ENCODE measurements at regions not wholly inside any gene's neighbourhood (a gene's known extent, or its start where the extent isn't known, plus 50 kb on each side); places are given as distances from the start of the nearest gene placed in this dataset.

- Mint-ChIP-seq H3K27me3 (ENCODE audit: unreplicated experiment) (peaks cover 3% of the 10 kb centered on the region), H3K9me3 (ENCODE audit: unreplicated experiment) (no peaks in the 10 kb centered on the region), H3K4me3 (ENCODE audit: unreplicated experiment) (no peak overlapping the region), H3K27ac (ENCODE audit: unreplicated experiment) (no peak overlapping the region), H3K36me3 (ENCODE audit: low read depth, unreplicated experiment) (no peaks in the 10 kb centered on the region), H3K4me1 (ENCODE audit: unreplicated experiment) (no peaks in the 10 kb centered on the region)
- no peak for DNase-seq (ENCODE audit: low spot score)
- TF ChIP-seq, protein P1, sequence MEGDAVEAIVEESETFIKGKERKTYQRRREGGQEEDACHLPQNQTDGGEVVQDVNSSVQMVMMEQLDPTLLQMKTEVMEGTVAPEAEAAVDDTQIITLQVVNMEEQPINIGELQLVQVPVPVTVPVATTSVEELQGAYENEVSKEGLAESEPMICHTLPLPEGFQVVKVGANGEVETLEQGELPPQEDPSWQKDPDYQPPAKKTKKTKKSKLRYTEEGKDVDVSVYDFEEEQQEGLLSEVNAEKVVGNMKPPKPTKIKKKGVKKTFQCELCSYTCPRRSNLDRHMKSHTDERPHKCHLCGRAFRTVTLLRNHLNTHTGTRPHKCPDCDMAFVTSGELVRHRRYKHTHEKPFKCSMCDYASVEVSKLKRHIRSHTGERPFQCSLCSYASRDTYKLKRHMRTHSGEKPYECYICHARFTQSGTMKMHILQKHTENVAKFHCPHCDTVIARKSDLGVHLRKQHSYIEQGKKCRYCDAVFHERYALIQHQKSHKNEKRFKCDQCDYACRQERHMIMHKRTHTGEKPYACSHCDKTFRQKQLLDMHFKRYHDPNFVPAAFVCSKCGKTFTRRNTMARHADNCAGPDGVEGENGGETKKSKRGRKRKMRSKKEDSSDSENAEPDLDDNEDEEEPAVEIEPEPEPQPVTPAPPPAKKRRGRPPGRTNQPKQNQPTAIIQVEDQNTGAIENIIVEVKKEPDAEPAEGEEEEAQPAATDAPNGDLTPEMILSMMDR (IDR thresholded peaks at IDR 0.05; ENCODE audit: unreplicated experiment), result no peak
Measured at GRCh38 chr13:88125055-88125454, 453.9 kb downstream of the SLITRK5 start.

DNA sequence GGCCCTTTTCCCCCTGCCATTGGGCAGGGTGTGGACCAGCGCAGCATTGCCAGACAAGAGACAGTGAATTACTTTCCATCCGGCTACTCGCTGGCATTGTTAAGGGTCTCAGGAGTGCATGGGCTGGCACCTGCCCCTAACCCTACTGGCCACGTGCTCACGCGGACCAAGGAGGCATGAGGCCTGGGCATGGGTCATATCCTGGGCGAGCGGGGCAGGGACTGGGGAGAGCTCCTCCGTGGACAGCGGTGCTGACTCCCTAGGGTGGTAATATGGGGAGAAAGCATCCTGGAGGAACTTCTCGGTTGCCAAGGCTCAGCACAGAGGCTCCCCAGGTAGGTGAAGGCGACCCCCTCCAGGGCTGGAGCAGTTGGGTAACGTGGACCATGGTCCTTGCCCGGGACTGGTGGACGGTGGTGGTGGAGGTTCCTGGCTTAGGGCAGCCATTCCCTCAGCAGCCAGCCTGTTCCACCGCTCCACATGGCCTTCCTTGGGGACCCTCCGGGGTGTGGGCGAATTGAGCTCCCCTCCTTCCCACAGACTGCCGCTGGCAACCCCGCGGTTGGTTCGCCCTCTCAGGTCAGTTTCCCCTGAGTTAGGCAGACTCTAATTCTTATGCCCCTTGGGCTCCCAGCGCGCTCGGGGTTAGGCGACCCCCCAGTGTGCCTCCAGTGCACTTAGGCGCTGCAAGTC, 465.1 kb downstream of the SLITRK5 start:
- Mint-ChIP-seq H3K27ac (ENCODE audit: unreplicated experiment) (no peak overlapping the region), H3K27me3 (ENCODE audit: unreplicated experiment) (no peaks in the 10 kb centered on the region), H3K4me3 (ENCODE audit: unreplicated experiment) (no peak overlapping the region), H3K36me3 (ENCODE audit: low read depth, unreplicated experiment) (no peaks in the 10 kb centered on the region), H3K9me3 (ENCODE audit: unreplicated experiment) (no peaks in the 10 kb centered on the region), H3K4me1 (ENCODE audit: unreplicated experiment) (no peaks in the 10 kb centered on the region)
- TF ChIP-seq, protein P1 (IDR thresholded peaks at IDR 0.05; ENCODE audit: unreplicated experiment), result no peak
- DNase-seq (ENCODE audit: low spot score), result no peak

- H3K4me1 Mint-ChIP-seq (ENCODE audit: unreplicated experiment), result no peaks in the 10 kb centered on the region
Measured at GRCh38 chr13:88142653-88143052, 471.5 kb downstream of the SLITRK5 start.

GRCh38 chr13:88144580-88144979, 473.4 kb downstream of the SLITRK5 start:
- H3K27me3 Mint-ChIP-seq (ENCODE audit: unreplicated experiment), result peaks cover 3% of the 10 kb centered on the region
- no peaks in the 10 kb centered on the region for H3K9me3 Mint-ChIP-seq (ENCODE audit: unreplicated experiment)
- no peak overlapping the region for H3K4me3 Mint-ChIP-seq (ENCODE audit: unreplicated experiment)
- DNase-seq (ENCODE audit: low spot score), result no peak
- no peaks in the 10 kb centered on the region for H3K36me3 Mint-ChIP-seq (ENCODE audit: low read depth, unreplicated experiment)
- TF ChIP-seq, protein P1 (IDR thresholded peaks at IDR 0.05; ENCODE audit: unreplicated experiment), result no peak
- H3K4me1 Mint-ChIP-seq (ENCODE audit: unreplicated experiment), result no peaks in the 10 kb centered on the region
- H3K27ac Mint-ChIP-seq (ENCODE audit: unreplicated experiment), result no peak overlapping the region

More at GRCh38 chr13:88142653-88143052, 471.5 kb downstream of the SLITRK5 start:
- Mint-ChIP-seq H3K27ac (ENCODE audit: unreplicated experiment) (no peak overlapping the region), H3K27me3 (ENCODE audit: unreplicated experiment) (peaks cover 3% of the 10 kb centered on the region), H3K36me3 (ENCODE audit: low read depth, unreplicated experiment) (no peaks in the 10 kb centered on the region), H3K4me3 (ENCODE audit: unreplicated experiment) (no peak overlapping the region), H3K9me3 (ENCODE audit: unreplicated experiment) (no peaks in the 10 kb centered on the region)
- TF ChIP-seq, protein P1 (IDR thresholded peaks at IDR 0.05; ENCODE audit: unreplicated experiment), result no peak
- no peak for DNase-seq (ENCODE audit: low spot score)

DNA sequence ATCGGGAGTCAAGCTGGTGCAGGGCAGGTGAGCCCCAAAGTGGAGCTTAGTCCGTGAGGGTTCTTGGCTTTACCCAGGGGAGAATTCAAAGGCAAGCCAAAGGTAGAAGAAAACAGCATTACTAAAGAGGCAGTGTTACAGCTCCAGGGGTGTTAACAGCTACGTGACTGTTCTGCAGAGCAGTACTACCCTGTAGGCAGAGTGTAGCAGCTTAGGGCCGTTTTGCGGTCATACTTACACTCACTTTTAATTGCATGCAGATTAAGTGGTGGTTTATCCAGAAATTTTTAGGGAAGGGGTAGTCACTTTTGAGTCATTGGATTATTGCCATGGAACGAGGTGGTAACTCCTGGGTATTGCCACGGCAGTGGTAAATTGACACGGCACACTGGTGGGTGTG, 482.2 kb downstream of the SLITRK5 start:
- Mint-ChIP-seq H3K27me3 (ENCODE audit: unreplicated experiment) (peaks cover 2% of the 10 kb centered on the region), H3K4me1 (ENCODE audit: unreplicated experiment) (peaks cover 4% of the 10 kb centered on the region), H3K27ac (ENCODE audit: unreplicated experiment) (no peak overlapping the region), H3K9me3 (ENCODE audit: unreplicated experiment) (no peaks in the 10 kb centered on the region), H3K4me3 (ENCODE audit: unreplicated experiment) (no peak overlapping the region), H3K36me3 (ENCODE audit: low read depth, unreplicated experiment) (no peaks in the 10 kb centered on the region)
- TF ChIP-seq, protein P1 (IDR thresholded peaks at IDR 0.05; ENCODE audit: unreplicated experiment), result no peak
- DNase-seq (ENCODE audit: low spot score), result no peak
